ENCODE measurements at regions not wholly inside any gene's neighbourhood (a gene's known extent, or its start where the extent isn't known, plus 50 kb on each side); places are given as distances from the start of the nearest gene placed in this dataset.

DNA sequence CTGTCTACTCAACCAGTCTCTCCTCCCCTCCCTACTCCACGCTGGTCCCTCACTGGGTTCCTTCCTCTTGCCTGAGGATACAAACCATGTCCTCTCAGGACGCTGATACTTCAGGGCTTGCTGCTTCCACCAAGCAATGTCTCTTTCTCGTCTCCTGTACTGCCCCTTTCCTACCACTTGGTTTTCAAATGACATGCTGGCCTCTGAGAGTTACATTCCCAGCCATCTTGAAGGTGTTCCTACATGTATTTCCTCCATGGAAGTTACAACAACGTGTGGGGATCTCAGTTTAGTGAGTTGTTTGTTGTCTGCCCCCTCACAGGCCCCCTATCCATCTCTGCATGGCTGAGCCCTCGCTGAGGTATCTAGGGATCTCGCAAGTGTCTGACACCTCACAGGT is 334.5 kb upstream of the SKOR2 start:
- intact Hi-C loops (cut with DNase I): no loop called here
- whole genome bisulfite sequencing, 3 donors: 54 to 63% (median 61%) methylated on average over 6 of the region's 6 CpGs

DNA sequence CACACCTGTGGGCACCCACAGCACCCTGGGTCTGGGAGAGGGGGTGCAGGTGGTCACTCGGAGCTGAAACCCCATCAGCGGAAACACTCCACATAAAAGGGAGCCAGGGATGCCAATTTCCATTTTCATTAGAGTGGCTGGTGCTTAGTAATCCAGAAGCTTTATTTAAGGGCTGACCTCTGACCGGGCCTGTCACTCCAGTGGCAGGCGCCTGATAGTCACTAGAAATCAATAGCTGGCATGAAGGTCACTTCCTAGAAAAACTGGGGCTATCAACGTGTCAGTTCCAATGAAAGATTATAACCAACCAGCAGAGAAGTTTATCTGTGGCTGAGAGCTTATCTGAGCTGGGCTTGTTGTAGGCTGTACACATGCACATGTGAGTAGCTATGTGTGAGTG is 333.7 kb upstream of the SKOR2 start:
- H3K4me1 ChIP-seq: no peaks in the 10 kb centered on the region
- H3K27ac ChIP-seq: no peak overlapping the region
- TF ChIP-seq, protein P1, sequence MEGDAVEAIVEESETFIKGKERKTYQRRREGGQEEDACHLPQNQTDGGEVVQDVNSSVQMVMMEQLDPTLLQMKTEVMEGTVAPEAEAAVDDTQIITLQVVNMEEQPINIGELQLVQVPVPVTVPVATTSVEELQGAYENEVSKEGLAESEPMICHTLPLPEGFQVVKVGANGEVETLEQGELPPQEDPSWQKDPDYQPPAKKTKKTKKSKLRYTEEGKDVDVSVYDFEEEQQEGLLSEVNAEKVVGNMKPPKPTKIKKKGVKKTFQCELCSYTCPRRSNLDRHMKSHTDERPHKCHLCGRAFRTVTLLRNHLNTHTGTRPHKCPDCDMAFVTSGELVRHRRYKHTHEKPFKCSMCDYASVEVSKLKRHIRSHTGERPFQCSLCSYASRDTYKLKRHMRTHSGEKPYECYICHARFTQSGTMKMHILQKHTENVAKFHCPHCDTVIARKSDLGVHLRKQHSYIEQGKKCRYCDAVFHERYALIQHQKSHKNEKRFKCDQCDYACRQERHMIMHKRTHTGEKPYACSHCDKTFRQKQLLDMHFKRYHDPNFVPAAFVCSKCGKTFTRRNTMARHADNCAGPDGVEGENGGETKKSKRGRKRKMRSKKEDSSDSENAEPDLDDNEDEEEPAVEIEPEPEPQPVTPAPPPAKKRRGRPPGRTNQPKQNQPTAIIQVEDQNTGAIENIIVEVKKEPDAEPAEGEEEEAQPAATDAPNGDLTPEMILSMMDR (IDR thresholded peaks at IDR 0.05): no peak
- ATAC-seq (no peak), DNase-seq (no peak)
- peaks cover 0 to 8% (median 0%) of the 10 kb centered on the region in 3 donors for H3K27me3 ChIP-seq (ENCODE audit: insufficient read depth in 3 of 3, low read length in 2 of 3)
- H3K36me3 ChIP-seq (ENCODE audit: insufficient read depth in 1 of 2, low read depth in 1 of 2): no peaks in the 10 kb centered on the region
- intact Hi-C loops (cut with DNase I): no loop called here
- WGBS, 3 donors: 64 to 66% (median 65%) methylated on average over 5 of the region's 5 CpGs
- no peak overlapping the region for H3K4me3 ChIP-seq
- H3K9me3 ChIP-seq: no peaks in the 10 kb centered on the region

More for the DNA sequence above, 334.5 kb upstream of the SKOR2 start:
- Histone ChIP-seq H3K27ac (no peak overlapping the region), H3K27me3 (ENCODE audit: insufficient read depth in 3 of 3, low read length in 2 of 3) (peaks cover 0 to 3% (median 0%) of the 10 kb centered on the region in 3 donors), H3K4me1 (no peaks in the 10 kb centered on the region), H3K9me3 (no peaks in the 10 kb centered on the region), H3K36me3 (ENCODE audit: insufficient read depth in 1 of 2, low read depth in 1 of 2) (no peaks in the 10 kb centered on the region), H3K4me3 (no peak overlapping the region)
- TF ChIP-seq, protein P1 (IDR thresholded peaks at IDR 0.05): no peak
- DNase-seq: no peak
- no peak for ATAC-seq

DNA sequence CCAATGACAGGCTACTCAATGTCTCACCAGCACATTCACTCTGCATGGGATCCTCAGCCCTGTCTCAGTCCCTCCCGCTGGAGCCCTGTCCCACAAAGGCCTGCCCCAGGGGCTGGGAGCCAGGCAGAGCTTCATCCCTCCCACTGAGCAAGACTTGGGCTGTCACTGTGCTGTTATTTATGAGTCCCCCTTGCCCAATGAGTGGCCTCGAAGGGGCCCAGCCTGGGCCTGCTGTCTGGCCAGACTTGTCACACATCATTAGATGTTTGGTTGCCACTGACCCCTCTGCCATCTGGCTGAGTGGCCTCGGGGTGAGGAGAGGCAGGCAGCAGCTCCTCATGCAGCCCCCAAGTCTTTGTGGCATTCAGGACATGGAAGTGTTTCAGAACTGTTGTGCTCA is 330.6 kb upstream of the SKOR2 start:
- H3K27me3 ChIP-seq (ENCODE audit: insufficient read depth in 3 of 3, low read length in 2 of 3): peaks cover 0 to 9% (median 4%) of the 10 kb centered on the region in 3 donors
- intact Hi-C loops (cut with DNase I): no loop called here
- DNase-seq: no peak

DNA sequence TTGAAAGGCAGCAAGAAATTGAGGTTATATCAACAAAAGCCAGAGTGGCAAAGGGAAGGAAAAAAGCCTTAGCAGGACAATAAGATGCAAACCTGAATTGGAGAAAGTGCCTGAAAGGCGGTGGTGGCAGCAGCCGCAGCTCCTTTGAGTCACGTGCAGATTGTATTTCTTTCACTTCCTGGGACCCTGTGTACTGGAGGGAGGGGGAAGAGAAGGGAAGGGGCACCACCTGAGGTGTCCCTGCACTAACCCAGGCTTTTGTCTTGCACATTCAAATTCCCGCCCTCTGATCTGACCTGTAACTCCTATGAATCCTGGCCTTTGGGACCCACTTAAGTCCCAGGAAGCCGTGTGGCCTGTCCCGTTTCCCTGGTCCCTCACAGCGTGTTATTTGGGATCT is 326.1 kb upstream of the SKOR2 start:
- Histone ChIP-seq H3K9me3 (no peaks in the 10 kb centered on the region), H3K27ac (no peak overlapping the region), H3K27me3 (ENCODE audit: insufficient read depth in 3 of 3, low read length in 2 of 3) (peaks cover 0 to 9% (median 4%) of the 10 kb centered on the region in 3 donors), H3K36me3 (ENCODE audit: insufficient read depth in 1 of 2, low read depth in 1 of 2) (no peaks in the 10 kb centered on the region), H3K4me3 (no peak overlapping the region), H3K4me1 (no peaks in the 10 kb centered on the region)
- 40 to 43% (median 41%) methylated on average over 7 of the region's 7 CpGs for WGBS, 3 donors
- no peak for ATAC-seq
- intact Hi-C loops (cut with DNase I): no loop called here
- TF ChIP-seq, protein P1 (IDR thresholded peaks at IDR 0.05): no peak
- DNase-seq: no peak

More for the DNA sequence above, 330.6 kb upstream of the SKOR2 start:
- TF ChIP-seq, protein P1 (IDR thresholded peaks at IDR 0.05): no peak
- Histone ChIP-seq H3K4me1 (no peaks in the 10 kb centered on the region), H3K36me3 (ENCODE audit: insufficient read depth in 1 of 2, low read depth in 1 of 2) (no peaks in the 10 kb centered on the region), H3K27ac (no peak overlapping the region), H3K9me3 (no peaks in the 10 kb centered on the region), H3K4me3 (no peak overlapping the region)
- ATAC-seq: no peak
- WGBS, 3 donors: 7 to 13% (median 11%) methylated on average over 3 of the region's 3 CpGs

DNA sequence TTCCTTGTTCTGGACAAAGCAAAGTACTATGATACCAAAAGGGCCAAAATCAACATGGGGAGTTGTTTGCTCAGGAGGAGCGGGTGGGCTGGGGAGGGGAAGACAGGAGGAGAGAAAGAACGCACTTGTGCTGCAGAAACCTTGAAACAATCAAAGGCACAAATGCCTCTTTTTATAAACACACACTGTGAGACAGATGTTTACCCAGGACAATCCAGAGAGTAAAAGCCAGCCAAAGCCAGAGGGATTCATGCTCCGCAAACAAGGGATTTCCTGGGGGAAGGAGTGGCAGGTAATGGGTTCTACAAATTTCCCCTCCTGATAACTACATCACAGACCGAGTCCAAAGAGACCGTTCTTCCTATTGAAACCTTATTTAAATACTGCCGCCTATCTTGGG is 323.5 kb upstream of the SKOR2 start:
- H3K4me3 ChIP-seq: no peak overlapping the region
- TF ChIP-seq, protein P1 (IDR thresholded peaks at IDR 0.05): no peak
- peaks cover 0 to 7% (median 0%) of the 10 kb centered on the region in 3 donors for H3K27me3 ChIP-seq (ENCODE audit: insufficient read depth in 3 of 3, low read length in 2 of 3)
- intact Hi-C loops (cut with DNase I): no loop called here
- no peaks in the 10 kb centered on the region for H3K36me3 ChIP-seq (ENCODE audit: insufficient read depth in 1 of 2, low read depth in 1 of 2)
- DNase-seq (no peak), ATAC-seq (no peak)
- no peaks in the 10 kb centered on the region for H3K9me3 ChIP-seq
- no peaks in the 10 kb centered on the region for H3K4me1 ChIP-seq
- no peak overlapping the region for H3K27ac ChIP-seq
- WGBS, 3 donors: 43 to 58% (median 52%) methylated on average over 6 of the region's 6 CpGs

Data from psoas muscle (tissue), 7 donors.